H1 (cell line): ENCODE measurements at regions not wholly inside any gene's neighbourhood (a gene's known extent, or its start where the extent isn't known, plus 50 kb on each side); places are given as distances from the start of the nearest gene placed in this dataset.

ENCODE experiments used
- CTCF ChIA-PET: fragments of 300-600 bp; sonication (Branson Sonifier 250); formaldehyde crosslinking; loops from one replicate; lab custom pipeline; 2021; ENCODE audit not compliant: partially characterized antibody; lab: Charles Lee
- POLR2A ChIA-PET: fragments of 300-600 bp; sonication (Branson Sonifier 250); formaldehyde crosslinking; loops from one replicate; lab custom pipeline; 2021; ENCODE audit warnings: inconsistent platforms; ENCODE audit not compliant: partially characterized antibody; lab: Charles Lee
- DNase-seq, 2 experiments: peaks; one replicate each; pipeline versions ENCODE4 v3.0.0 to v3.0.0-alpha.2; 2010 to 2022; ENCODE audit warnings: low spot score in 2 of 2, low read depth in 1 of 2, mixed read lengths in 1 of 2
- FAIRE-seq: peaks from 2 replicates; lab custom pipeline; 2011; peaks lifted over from hg19 to GRCh38; lab: Jason Lieb, UNC
- H2AFZ ChIP-seq: 2 replicates; pipeline ENCODE4 v1.8.1; 2012; ENCODE audit warnings: low read length, inconsistent platforms
- H2AK5ac ChIP-seq: 2 replicates; pipeline ENCODE4 v1.6.1; 2013; ENCODE audit warnings: low read depth, low read length
- H2BK120ac ChIP-seq: replicated peaks from 2 replicates; pipeline ENCODE3; 2013; ENCODE audit warnings: low read depth, low read length, inconsistent platforms
- H2BK12ac ChIP-seq: 2 replicates; pipeline ENCODE4 v1.6.1; 2013; ENCODE audit warnings: low read depth, low read length
- H2BK15ac ChIP-seq: 2 replicates; pipeline ENCODE4 v1.6.1; 2013; ENCODE audit warnings: low read length
- H2BK20ac ChIP-seq: 2 replicates; pipeline ENCODE4 v1.6.1; 2013; ENCODE audit warnings: low read length
- H2BK5ac ChIP-seq: 2 replicates; pipeline ENCODE4 v1.6.1; 2013; ENCODE audit warnings: low read depth, low read length
- H3K14ac ChIP-seq: 2 replicates; pipeline ENCODE4 v1.6.1; 2013; ENCODE audit warnings: inconsistent platforms; ENCODE audit not compliant: insufficient read length
- H3K18ac ChIP-seq: 2 replicates; pipeline ENCODE4 v1.6.1; 2013; ENCODE audit warnings: low read length; ENCODE audit errors: extremely low read depth
- H3K23ac ChIP-seq: 2 replicates; pipeline ENCODE4 v1.6.1; 2013; ENCODE audit warnings: inconsistent platforms; ENCODE audit not compliant: insufficient read length
- H3K23me2 ChIP-seq: 2 replicates; pipeline ENCODE4 v1.6.1; 2013; ENCODE audit warnings: low read depth, low read length
- H3K27ac ChIP-seq: 2 replicates; pipeline ENCODE4 v1.6.1; 2011; ENCODE audit warnings: low read depth, low read length, inconsistent platforms
- H3K27me3 ChIP-seq, 4 experiments: replicated peaks in 1 of 4; 1 replicate in 1 of 4; 2 replicates in 3 of 4; pipeline versions ENCODE4 v1.6.1 to v1.8.1; 2011 to 2013; ENCODE audit warnings: low read length in 3 of 4, mild to moderate bottlenecking in 3 of 4, inconsistent platforms in 2 of 4, mixed read lengths in 2 of 4, moderate library complexity in 1 of 4; ENCODE audit not compliant: control insufficient read depth in 3 of 4, insufficient read depth in 3 of 4; ENCODE audit errors: extremely low read depth in 1 of 4
- H3K36me3 ChIP-seq, 4 experiments: 2 replicates each; pipeline versions ENCODE4 v1.6.1 to v1.8.1; 2011 to 2013; ENCODE audit warnings: mild to moderate bottlenecking in 4 of 4, low read length in 3 of 4, moderate library complexity in 2 of 4, control low read depth in 1 of 4, inconsistent platforms in 1 of 4; ENCODE audit not compliant: insufficient read depth in 4 of 4, control insufficient read depth in 2 of 4
- H3K4ac ChIP-seq: replicated peaks from 2 replicates; pipeline ENCODE3; 2013; ENCODE audit warnings: low read length, low read depth, mixed read lengths, inconsistent platforms; ENCODE audit not compliant: insufficient read length
- H3K4me1 ChIP-seq, 4 experiments: replicated peaks in 1 of 4; 1 replicate in 1 of 4; 2 replicates in 3 of 4; pipeline versions ENCODE4 v1.6.1 to v1.8.1; 2011 to 2013; ENCODE audit warnings: low read length in 3 of 4, inconsistent platforms in 2 of 4, mixed read lengths in 1 of 4; ENCODE audit not compliant: insufficient read depth in 4 of 4, control insufficient read depth in 3 of 4
- H3K4me2 ChIP-seq, 2 experiments: 2 replicates each; pipeline versions ENCODE4 v1.6.1 to v1.8.1; 2011 to 2013; ENCODE audit warnings: low read depth in 2 of 2, low read length in 2 of 2, control low read depth in 1 of 2, inconsistent platforms in 1 of 2, mild to moderate bottlenecking in 1 of 2; ENCODE audit not compliant: insufficient read depth in 1 of 2
- H3K4me3 ChIP-seq, 4 experiments: fragments of 200-600, 300-600 bp in 1 of 4; sonication (generic), shearing (Covaris generic), sonication (Bioruptor Twin) in 1 of 4; 2 replicates each; pipeline versions ENCODE4 v1.5.1 to v1.8.1; 2011 to 2016; ENCODE audit warnings: low read length in 4 of 4, low read depth in 3 of 4, control low read depth in 2 of 4, inconsistent platforms in 2 of 4, mild to moderate bottlenecking in 2 of 4, mixed read lengths in 1 of 4, moderate library complexity in 1 of 4; ENCODE audit not compliant: insufficient read depth in 2 of 4; ENCODE audit errors: extremely low read depth in 1 of 4
- H3K56ac ChIP-seq: replicated peaks from 2 replicates; pipeline ENCODE3; 2013; ENCODE audit warnings: low read depth, mild to moderate bottlenecking, mixed read lengths, low read length, inconsistent platforms; ENCODE audit not compliant: insufficient read length
- H3K79me1 ChIP-seq: 2 replicates; pipeline ENCODE4 v1.6.1; 2013; ENCODE audit warnings: low read depth, low read length, control low read depth
- H3K79me2 ChIP-seq, 2 experiments: 2 replicates each; pipeline versions ENCODE4 v1.6.1 to v1.8.1; 2012 to 2013; ENCODE audit warnings: low read length in 2 of 2, mild to moderate bottlenecking in 2 of 2, inconsistent platforms in 1 of 2; ENCODE audit not compliant: insufficient read depth in 2 of 2, control insufficient read depth in 1 of 2
- H3K9ac ChIP-seq, 4 experiments: replicated peaks in 1 of 4; 1 replicate in 1 of 4; 2 replicates in 3 of 4; pipeline versions ENCODE4 v1.6.1 to v1.8.1; 2011 to 2013; ENCODE audit warnings: low read depth in 3 of 4, low read length in 3 of 4, control low read depth in 2 of 4, mild to moderate bottlenecking in 2 of 4, moderate library complexity in 2 of 4, inconsistent platforms in 1 of 4; ENCODE audit errors: extremely low read depth in 1 of 4
- H3K9me3 ChIP-seq, 2 experiments: 2 replicates each; pipeline versions ENCODE4 v1.6.1 to v1.8.1; 2012 to 2013; ENCODE audit warnings: mild to moderate bottlenecking in 2 of 2, moderate library complexity in 2 of 2, control low read depth in 1 of 2, inconsistent platforms in 1 of 2, low read depth in 1 of 2, low read length in 1 of 2, mixed read lengths in 1 of 2; ENCODE audit not compliant: insufficient read depth in 2 of 2
- H4K20me1 ChIP-seq, 2 experiments: replicated peaks in 1 of 2; 2 replicates each; pipeline versions ENCODE3 to v1.8.1; 2011 to 2013; ENCODE audit warnings: inconsistent platforms in 2 of 2, low read length in 2 of 2, mild to moderate bottlenecking in 1 of 2; ENCODE audit not compliant: insufficient read depth in 2 of 2, control insufficient read depth in 1 of 2
- H4K5ac ChIP-seq: 2 replicates; pipeline ENCODE4 v1.6.1; 2013; ENCODE audit warnings: low read length, low read depth, mixed read lengths, inconsistent platforms; ENCODE audit not compliant: insufficient read length
- H4K8ac ChIP-seq: 2 replicates; pipeline ENCODE4 v1.8.0; 2013; ENCODE audit warnings: mild to moderate bottlenecking, moderate library complexity, low read length, inconsistent platforms; ENCODE audit not compliant: insufficient read depth; ENCODE audit errors: extremely low read depth
- H4K91ac ChIP-seq: replicated peaks from 2 replicates; pipeline ENCODE3; 2013; ENCODE audit warnings: low read length, mixed read lengths, inconsistent platforms; ENCODE audit not compliant: insufficient read length
- ATF2 ChIP-seq: IDR thresholded peaks from 2 replicates; pipeline ENCODE4 v1.6.1; 2012; ENCODE audit warnings: low read length, inconsistent platforms
- BCL11A ChIP-seq, 2 experiments: IDR thresholded peaks; one replicate each; pipeline ENCODE4 v1.6.1; 2011; ENCODE audit warnings: low read depth in 2 of 2, low read length in 2 of 2, mild to moderate bottlenecking in 2 of 2
- KDM5A ChIP-seq: fragments of 200-600 bp; IDR thresholded peaks from 2 replicates; pipeline ENCODE4 v1.7.1; 2012; ENCODE audit warnings: mild to moderate bottlenecking, low read length, inconsistent platforms, mixed read lengths
- SP4 ChIP-seq: IDR thresholded peaks from 2 replicates; pipeline ENCODE4 v1.6.1; 2012; ENCODE audit warnings: low read length, inconsistent platforms
- YY1 ChIP-seq: IDR thresholded peaks from 2 replicates; pipeline ENCODE4 v1.6.1; 2011; ENCODE audit warnings: low read depth, mild to moderate bottlenecking, low read length
- WGBS, 2 experiments: shearing (Covaris generic) in 1 of 2; methylation state at CpG; one replicate each; pipeline versions ENCODE4 v1.1.6 to v1.1.7; 2013 to 2015; ENCODE audit warnings: low lambda C conversion rate in 2 of 2, mixed read lengths in 2 of 2, inconsistent platforms in 1 of 2, low coverage in 1 of 2, missing lambda C conversion rate in 1 of 2; ENCODE audit not compliant: insufficient replicate concordance in 2 of 2, insufficient coverage in 1 of 2, insufficient read length in 1 of 2; ENCODE audit errors: extremely low coverage in 1 of 2, missing lambda C conversion rate in 1 of 2; 5-methylcytosine and 5-hydroxymethylcytosine counted together

GRCh38 chr18:10095356-10095755 lies 181.5 kb downstream of the VAPA start:
- Histone ChIP-seq H2AFZ (no peak overlapping the region), H3K4me1 (peaks cover 0 to 15% (median 7%) of the 10 kb centered on the region in 4 experiments; a peak in 5 of 7 replicates), H3K27me3 (no peaks in the 10 kb centered on the region; a peak in 1 of 7 replicates), H2BK120ac (no peak overlapping the region), H2BK20ac (no peak overlapping the region), H4K20me1 (no peaks in the 10 kb centered on the region), H3K18ac (no peak overlapping the region), H3K27ac (no peak overlapping the region), H4K91ac (no peak overlapping the region), H3K4ac (no peak overlapping the region), H4K8ac (no peak overlapping the region), H3K14ac (no peak overlapping the region), H3K79me1 (no peaks in the 10 kb centered on the region), H2BK15ac (no peak overlapping the region), H2BK12ac (no peak overlapping the region), H3K23me2 (no peaks in the 10 kb centered on the region; the same call in 1 of the 2 replicates), H3K23ac (no peak overlapping the region), H3K4me3 (no peak overlapping the region), H4K5ac (no peak overlapping the region), H3K9me3 (peaks cover 0 to 4% of the 10 kb centered on the region in 2 experiments; a peak in 2 of 4 replicates), H2BK5ac (no peak overlapping the region), H3K56ac (no peak overlapping the region), H3K36me3 (no peaks in the 10 kb centered on the region), H3K9ac (no peak overlapping the region), H2AK5ac (no peak overlapping the region), H3K79me2 (no peaks in the 10 kb centered on the region), H3K4me2 (no peak overlapping the region)
- CTCF ChIA-PET, result no interaction called here
- no peak for FAIRE-seq
- 86% methylated on average over 3 of the region's 3 CpGs; no CpG with 5 or more reads in 1 of the 2 experiments for WGBS, 2 experiments
- DNase-seq, result no peak
- POLR2A ChIA-PET, result no interaction called here
- TF ChIP-seq BCL11A (IDR thresholded peaks at IDR 0.05; ENCODE audit: low read depth in 2 of 2, low read length in 2 of 2), result no peak
- no peak for TF ChIP-seq ATF2
- TF ChIP-seq KDM5A, result no peak
- TF ChIP-seq SP4, result no peak
- TF ChIP-seq YY1, result no peak
